ENCODE measurements at regions not wholly inside any gene's neighbourhood (a gene's known extent, or its start where the extent isn't known, plus 50 kb on each side); places are given as distances from the start of the nearest gene placed in this dataset.

DNA sequence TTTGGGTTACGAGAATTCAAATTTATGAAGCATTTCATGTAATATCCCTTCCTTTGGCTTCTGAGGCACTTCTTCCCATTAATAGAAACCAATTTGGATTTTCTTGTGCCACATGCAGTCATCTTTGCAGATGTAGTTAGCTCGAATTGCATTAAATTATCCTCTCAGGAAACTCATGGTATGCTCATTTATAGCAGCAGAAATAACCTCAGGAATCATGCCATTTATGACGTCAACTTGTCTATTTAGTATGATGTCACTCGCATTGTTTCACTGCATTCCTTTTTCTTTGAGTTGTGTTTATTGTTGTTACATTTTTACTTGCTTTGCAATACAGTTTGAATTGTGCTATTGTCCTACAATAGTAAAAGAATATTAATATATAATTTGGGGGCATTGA, 163.8 kb downstream of the RBM43 start:
- TF ChIP-seq, protein P1, sequence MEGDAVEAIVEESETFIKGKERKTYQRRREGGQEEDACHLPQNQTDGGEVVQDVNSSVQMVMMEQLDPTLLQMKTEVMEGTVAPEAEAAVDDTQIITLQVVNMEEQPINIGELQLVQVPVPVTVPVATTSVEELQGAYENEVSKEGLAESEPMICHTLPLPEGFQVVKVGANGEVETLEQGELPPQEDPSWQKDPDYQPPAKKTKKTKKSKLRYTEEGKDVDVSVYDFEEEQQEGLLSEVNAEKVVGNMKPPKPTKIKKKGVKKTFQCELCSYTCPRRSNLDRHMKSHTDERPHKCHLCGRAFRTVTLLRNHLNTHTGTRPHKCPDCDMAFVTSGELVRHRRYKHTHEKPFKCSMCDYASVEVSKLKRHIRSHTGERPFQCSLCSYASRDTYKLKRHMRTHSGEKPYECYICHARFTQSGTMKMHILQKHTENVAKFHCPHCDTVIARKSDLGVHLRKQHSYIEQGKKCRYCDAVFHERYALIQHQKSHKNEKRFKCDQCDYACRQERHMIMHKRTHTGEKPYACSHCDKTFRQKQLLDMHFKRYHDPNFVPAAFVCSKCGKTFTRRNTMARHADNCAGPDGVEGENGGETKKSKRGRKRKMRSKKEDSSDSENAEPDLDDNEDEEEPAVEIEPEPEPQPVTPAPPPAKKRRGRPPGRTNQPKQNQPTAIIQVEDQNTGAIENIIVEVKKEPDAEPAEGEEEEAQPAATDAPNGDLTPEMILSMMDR (IDR thresholded peaks at IDR 0.05; ENCODE audit: insufficient read depth, low read length), result no peak
- TF ChIP-seq GABPA (IDR thresholded peaks at IDR 0.05; ENCODE audit: low read depth), result no peak
